HG02642 (cell line): ENCODE measurements at regions not wholly inside any gene's neighbourhood (a gene's known extent, or its start where the extent isn't known, plus 50 kb on each side); places are given as distances from the start of the nearest gene placed in this dataset.
A peak's percentile ranks its signal among the peaks of the same experiment; 100 is the strongest.
"Not testable (repeated sequence)": the region's sequence is repeated elsewhere in the genome, so short reads cannot be mapped to it uniquely, and the experiment has no call there.

Experiments
- ATAC-seq: cut with Tn5 transposase; IDR thresholded peaks from one replicate; pipeline ENCODE4 v1.9.1; 2021; ENCODE audit warnings: mild to moderate bottlenecking; ENCODE audit not compliant: unreplicated experiment, poor library complexity

- ATAC-seq, result no peak
Observed at GRCh38 chr2:187206471-187206870, 241.6 kb downstream of the CALCRL start.

- ATAC-seq, result no peak
Observed at GRCh38 chr2:187206071-187206470, 242.0 kb downstream of the CALCRL start.

GRCh38 chr2:187198136-187198535, 249.9 kb downstream of the CALCRL start:
- no peak for ATAC-seq

GRCh38 chr2:187194049-187194448, 254.0 kb downstream of the CALCRL start:
- ATAC-seq, result no peak

GRCh38 chr2:187188783-187189631, 259.0 kb downstream of the CALCRL start:
- no peak for ATAC-seq

- ATAC-seq, result no peak
Observed at GRCh38 chr2:187187519-187187918, 260.5 kb downstream of the CALCRL start.

- ATAC-seq, result no peak
Observed at GRCh38 chr2:187180529-187180928, 267.5 kb downstream of the CALCRL start.

- not testable (repeated sequence) for ATAC-seq
Observed at GRCh38 chr2:187178876-187179275, 269.2 kb downstream of the CALCRL start.

GRCh38 chr2:187177253-187177652, 270.8 kb downstream of the CALCRL start:
- ATAC-seq, result no peak

GRCh38 chr2:187174582-187174981, 273.5 kb downstream of the CALCRL start:
- no peak for ATAC-seq

- ATAC-seq, result no peak
Observed at GRCh38 chr2:187171318-187171717, 276.7 kb downstream of the CALCRL start.

- no peak for ATAC-seq
Observed at GRCh38 chr2:187169864-187170263, 278.2 kb downstream of the CALCRL start.

GRCh38 chr2:187168720-187169713, 279.0 kb downstream of the CALCRL start:
- ATAC-seq, result peak; percentile 70

GRCh38 chr2:187167491-187167890, 280.6 kb downstream of the CALCRL start:
- ATAC-seq, result no peak

GRCh38 chr2:187165936-187166610, 282.0 kb downstream of the CALCRL start:
- no peak for ATAC-seq

GRCh38 chr2:187158452-187158851, 289.6 kb downstream of the CALCRL start:
- ATAC-seq, result no peak

GRCh38 chr2:187157046-187157445, 291.0 kb downstream of the CALCRL start:
- no peak for ATAC-seq

- ATAC-seq, result no peak
Observed at GRCh38 chr2:187155476-187155875, 292.6 kb downstream of the CALCRL start.

- no peak for ATAC-seq
Observed at GRCh38 chr2:187150670-187151069, 297.4 kb downstream of the CALCRL start.

- ATAC-seq, result no peak
Observed at GRCh38 chr2:187148059-187148714, 299.2 kb upstream of the ZSWIM2 start.
